Stimulated activated CD8-positive, alpha-beta memory T cell treated with anti-CD3 and anti-CD28 coated beads, Interleukin-4, amount 100 ng/mL, for 1 hour (primary cell): ENCODE measurements at regions not wholly inside any gene's neighbourhood (a gene's known extent, or its start where the extent isn't known, plus 50 kb on each side); places are given as distances from the start of the nearest gene placed in this dataset.

Source experiments
- DNase-seq, 2 donors: peaks; one replicate each; pipeline ENCODE4 v3.0.0-alpha.2; 2020; ENCODE audit warnings: low read depth in 2 of 2, low spot score in 1 of 2

DNA sequence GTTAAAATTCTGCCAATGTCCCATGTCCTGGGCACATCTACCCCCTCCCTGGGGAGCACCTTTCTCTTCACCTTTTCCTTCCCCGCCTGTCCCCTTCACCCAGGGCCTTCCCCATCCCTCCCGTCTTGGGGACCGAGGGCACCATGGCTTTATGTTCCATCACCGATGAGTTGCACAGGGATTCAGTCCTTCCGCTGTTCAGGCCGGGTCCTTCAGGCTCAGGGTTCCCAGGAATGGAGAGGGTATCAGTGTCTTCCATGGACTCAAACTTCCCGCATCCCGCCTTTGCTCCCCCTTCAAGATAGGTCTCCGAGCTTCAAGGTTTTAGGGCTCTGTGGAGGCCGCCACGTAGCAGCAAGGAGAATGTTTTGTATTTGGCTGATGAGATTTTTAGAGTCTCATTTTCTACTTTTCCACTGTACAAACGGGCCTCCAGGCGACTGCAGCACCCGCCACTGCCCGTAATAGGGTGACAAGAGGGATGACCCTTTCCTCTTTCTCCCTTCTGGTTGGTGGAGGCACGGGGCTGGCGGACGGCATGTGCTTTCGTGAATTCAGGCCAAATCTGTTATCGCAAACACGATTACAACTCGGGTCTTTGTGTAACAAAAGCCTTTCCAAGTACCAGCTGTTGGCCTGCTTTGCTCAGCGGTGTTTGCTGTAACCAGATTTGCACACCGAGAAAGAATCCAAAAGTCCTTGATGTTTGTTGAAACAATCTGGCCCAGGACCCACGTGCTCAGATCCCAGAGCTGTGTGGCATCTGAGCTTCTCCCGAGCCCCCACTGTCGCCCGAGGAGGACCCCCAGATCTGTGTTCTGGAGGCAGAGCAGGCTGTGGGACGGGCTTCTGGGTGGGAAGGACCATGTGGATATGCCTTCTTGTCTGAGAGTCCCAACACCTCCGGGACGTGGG lies 236.3 kb downstream of the SEC14L1 start:
- DNase-seq, result no peak

DNA sequence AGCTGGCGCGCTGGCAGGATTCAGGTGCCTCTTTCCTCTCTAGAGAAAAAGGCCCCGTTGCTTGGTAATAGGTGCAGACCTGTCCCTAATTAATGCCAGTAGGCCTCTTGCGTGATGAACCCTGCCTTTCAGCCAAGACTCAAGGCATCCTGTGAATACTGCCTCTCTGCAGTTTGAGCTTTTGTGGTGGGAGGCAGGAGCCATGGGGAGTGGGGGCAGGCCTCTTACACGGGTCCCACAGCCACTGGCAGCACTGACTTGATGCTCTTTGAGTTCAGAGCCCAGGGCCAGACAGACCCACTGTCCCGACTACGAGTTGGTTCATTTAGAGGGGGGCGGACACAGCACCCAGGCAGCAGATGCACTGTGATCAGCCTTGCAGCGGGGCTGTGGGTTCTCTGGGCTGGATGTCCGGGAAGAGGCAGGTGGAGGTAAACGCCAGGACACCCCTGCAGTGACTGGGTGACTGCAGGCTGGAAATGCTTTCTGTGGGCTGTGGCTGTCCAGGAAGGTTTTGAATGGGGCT lies 237.0 kb downstream of the SEC14L1 start:
- no peak for DNase-seq

DNA sequence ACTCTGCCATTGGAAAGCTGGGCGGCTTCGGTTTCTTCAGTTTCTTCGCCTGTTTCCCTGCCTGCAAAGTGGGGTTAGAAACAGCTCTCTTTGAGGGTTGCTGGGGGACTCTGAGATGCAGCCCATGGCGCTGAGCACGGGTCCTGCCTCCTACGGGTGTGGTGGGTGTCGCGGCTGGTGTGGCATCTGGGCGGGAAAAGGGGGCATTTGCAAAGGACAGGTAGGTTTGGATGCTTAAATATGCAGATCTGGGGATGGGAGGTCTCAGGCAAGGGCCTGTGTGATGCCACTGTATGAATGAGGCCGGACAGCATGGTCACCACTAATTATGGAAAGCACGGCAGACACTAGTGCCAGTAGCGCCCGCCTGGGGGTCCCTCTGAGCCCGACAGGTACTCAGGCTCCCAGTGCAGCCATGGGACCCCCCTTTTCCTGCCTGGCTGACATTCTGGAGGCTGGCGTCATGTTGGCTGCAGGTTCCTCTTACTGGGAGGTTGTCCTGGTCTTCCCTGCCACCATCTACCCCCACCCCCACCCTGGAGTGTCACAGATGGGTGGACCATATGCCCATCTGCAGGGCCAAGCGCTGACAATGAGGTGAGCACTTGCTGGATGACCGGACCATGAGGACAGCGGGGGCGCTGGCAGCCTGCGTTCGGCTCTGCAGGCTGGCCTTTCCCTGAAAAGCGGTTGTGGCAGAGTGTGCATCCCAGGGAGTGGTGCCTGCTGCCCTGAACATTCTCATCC lies 237.7 kb downstream of the SEC14L1 start:
- DNase-seq, result no peak

DNA sequence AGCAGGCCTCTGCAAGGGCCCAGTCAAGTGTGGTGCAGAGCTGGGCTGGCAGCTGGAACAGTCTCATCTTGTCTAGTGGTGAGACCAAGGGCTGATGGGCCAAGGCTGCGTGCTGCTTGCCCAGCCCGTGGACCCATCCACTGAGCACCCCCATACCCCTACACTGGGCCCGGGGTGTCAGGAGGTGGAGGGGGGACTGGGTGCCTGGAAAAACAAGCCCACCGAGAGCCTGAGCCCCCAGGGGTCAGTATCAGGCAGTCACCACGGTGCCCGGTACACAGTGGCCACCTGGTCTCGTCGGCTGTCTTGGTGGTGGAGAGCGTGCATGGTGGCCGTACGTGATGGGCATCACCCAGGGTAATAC lies 238.3 kb downstream of the SEC14L1 start:
- no peak for DNase-seq

DNA sequence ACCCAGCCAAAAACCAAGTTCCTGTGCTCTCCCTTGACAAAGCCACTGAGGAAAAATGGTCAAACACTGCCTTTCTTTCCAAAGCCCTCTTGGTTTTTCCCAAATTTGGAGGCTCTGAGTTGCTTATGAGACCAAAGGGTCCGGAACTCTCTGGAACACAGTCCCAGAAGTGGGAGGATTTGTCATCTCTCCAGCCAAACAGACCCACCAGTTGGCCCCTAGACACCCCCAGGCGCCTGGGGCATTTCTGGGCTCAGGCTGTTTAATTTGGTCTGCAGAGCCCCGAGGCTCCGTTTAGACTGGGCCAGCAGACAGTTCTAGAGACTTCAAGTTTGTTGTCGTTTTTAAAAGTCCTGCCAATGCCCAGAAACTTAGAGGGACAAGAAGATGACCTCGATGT lies 239.1 kb downstream of the SEC14L1 start:
- no peak for DNase-seq

DNA sequence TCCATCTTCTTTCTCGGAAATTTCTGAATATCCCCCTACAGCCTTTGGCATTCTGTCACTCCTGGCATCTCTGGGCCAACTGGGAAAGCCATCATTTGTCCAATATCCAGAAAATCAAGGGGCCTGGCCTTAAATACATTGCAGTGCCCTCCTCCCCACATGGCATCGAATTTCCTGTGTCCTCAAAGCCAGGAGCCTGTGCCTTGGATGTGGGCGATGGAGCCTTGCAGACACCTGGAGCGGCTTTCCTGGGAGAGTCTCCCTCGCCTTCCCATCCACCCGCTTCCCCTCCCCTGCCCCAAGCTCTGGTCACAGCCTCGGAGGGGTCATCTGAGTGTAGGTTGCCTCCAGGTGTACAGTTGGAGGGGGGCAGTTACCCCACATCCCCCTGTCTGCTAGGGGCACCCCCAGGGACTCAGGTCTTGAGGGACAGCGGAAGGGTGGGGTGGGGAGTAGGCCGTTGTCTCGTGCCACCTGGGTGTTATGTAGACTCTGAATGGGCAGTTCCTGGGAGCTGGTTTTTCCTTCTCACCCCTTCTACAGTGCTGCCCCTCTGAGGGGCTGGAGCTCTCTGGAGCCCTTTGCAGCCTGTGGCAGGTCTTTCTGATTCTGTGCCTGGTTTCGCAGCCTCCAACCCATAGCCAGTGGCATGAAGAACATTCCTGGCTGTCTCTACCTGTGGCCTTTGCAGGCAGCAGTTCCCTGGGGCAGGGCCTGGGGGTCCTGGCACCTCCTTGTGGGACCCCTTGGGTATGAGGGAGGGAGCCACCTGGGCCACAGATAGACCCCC lies 239.8 kb downstream of the SEC14L1 start:
- no peak for DNase-seq

DNA sequence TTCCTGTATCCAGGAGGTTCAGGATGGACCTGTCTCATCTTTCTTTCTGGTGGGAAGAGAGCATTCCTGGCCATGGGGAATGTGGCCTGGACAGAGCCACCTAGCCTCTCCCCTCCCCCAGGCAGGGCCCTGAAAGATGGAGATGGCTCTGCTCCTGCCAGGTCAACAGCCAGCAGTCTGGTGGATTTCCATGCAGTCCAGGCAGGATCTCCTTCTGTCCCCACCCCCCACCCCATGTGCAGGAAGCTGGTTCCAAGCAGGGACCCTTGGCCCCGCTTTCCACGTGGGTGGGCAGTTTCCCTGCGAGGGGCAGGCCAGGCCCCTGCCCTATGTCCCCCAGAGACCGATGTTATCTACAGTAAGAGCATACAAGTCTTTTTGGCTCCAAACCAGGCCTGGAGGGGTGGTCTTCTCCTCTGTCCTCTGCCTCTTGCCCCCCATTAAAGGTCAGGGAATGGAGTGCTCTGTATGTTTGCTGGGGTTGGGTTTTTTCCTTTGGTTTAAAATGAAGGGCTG lies 240.5 kb downstream of the SEC14L1 start:
- DNase-seq, result no peak

DNA sequence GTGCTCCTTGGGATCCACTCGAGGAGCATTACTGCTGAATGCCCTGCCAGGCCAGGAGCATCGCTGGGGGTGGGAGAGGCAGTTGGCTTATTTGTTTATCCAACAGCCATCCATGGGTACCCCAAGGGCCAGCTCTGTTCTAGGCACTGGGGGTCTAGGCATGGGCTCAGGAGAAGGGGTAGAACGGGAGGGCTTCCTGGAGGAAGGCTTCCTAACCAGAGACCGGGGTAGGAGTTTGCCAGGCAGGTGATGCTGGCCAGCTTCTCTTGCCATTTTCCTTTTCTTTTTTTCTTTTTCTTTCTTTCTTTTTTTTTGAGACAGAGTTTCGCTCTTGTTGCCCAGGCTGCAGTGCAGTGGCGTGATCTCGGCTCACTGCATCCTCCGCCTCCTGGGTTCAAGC lies 241.0 kb downstream of the SEC14L1 start:
- DNase-seq, result no peak

DNA sequence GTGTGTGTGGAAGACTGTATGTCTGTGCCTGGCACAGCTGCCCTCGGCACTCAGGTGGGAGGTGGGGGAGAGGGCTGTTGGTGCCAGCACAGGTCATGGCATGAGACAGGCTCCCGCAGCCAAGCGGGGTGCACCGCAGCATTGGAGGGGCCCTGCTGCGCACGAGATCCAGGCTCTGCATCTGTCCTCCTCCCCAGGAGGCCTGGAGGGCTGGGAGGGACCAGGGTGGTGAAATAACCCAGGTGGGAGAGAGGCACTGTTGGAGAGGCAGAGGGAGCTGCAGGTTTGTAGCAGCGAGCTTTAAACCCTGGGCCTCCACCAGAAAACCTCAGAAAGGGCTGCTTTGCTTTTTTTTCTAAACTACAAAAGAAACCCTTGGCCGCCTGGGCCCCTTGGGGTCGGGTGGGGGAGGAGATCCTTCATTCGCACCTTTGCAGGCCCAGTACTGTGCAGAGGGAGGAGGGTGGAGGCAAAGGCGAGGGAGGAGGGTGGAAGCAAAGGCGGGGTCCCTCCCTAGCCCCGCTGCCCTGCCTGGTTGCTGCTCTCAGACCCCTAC lies 241.7 kb downstream of the SEC14L1 start:
- no peak for DNase-seq

DNA sequence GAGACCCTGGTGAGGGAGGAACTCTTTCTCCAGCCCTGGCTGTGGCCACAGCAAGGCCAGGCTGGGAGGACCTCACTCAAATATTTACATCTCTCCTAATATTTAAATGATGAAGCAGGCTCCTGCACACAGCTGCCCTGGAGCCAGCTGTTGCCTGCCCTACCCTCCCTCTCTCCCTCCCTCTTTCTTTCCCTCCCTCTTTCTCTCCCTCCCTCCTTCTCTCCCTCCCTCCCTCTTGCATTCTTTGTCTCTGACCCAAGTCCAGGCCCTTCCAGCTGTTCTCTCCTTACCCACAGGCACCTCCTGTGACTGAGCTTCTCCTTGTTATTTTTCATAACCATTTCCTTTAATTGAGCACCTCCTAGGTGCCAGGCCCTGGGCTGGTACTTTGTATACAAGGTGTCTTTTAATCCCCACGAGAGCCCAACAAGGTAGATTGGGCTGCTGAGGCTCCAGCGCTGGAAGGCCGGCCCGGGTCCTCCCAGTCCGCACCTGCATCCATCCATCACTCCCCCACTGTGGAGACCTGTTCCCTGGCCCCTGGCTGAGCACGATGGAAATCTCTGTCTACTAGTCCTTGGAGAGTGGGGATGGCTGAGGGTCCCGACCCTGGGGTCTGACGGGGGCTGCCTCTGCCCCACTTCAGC lies 242.3 kb downstream of the SEC14L1 start:
- DNase-seq, result no peak

DNA sequence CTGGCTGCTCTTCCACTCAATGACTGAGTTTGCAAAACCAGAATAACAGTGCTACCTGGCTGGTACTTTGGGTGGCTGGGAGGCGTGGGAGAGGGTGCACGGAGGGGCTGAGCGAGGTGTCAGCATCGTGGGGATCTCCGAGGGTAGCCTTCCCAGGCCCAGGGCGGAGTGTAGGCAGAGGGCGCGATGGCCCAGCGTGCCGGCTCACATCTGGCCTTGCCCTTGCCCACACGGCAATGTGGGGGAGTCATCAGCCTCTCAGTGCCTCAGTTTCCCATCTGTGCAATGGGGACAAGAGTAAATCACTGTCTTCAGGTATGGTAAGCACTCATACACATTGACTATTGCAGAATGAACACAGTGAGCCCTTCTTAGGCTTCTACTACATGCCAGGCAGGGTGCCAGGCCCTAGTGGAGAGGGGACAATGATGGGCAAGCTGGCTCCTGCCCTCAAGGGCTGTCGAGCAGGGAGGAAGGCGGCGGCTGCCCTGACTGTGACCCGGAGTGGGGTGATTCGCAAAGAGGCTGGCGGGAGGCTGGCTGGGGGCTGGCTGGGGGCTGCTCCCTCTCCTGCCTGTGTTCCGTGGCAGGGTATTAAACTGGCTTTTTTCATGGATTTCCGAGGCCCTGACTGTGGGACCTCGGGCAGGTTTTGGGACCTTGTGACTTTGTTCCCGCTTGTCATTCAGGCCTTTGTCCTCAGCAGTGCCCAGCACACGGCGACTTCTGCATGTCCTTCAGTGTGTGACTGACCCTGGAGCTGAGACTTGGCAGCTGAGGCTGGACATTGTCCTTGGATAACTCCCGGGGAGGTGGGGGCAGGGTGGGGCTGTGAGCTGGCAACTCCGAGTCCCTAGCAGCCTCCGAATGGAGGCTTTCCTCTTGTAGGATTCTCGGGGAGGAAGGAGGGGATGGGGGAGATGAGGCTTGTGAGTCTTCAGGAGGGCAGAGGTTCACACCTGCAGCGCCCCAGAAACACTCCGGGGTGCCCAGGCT lies 243.1 kb downstream of the SEC14L1 start:
- no peak for DNase-seq

DNA sequence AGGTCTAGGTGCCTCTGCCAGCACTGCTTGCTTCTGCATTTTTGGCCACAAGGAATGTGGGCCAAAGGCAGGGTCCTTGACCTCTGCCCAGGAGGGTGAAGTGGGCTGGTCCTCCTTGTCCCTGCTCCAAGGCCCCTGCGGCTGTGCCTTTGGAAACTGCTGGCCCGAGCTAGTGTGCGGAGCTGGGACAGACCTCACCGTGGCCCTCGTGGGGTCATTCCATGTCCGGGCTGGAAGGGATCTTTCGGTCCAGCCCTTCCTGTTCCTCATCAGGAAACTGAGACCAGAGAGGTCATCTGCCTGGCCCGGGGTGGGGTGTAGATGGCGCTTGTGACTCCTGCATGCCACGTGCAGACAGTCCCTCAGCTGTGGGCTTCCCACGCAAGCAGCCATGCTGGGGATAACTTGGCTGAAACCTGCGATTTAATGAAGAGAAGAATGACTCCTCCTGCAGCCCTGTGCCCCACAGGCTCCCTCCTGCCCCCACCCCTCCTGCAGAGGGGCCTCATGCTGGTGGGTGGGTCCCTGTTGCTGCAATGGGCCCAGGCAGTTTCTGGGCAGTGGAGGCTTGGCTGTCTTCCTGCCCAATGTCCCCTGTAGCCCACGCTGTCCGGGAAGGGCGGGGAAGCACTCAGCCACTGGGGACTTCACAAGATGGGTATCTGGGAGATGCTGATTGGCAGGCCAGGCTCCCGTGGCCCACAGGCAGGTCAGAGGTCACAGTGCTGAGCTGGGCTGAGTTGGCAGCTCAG lies 245.2 kb downstream of the SEC14L1 start:
- no peak for DNase-seq

DNA sequence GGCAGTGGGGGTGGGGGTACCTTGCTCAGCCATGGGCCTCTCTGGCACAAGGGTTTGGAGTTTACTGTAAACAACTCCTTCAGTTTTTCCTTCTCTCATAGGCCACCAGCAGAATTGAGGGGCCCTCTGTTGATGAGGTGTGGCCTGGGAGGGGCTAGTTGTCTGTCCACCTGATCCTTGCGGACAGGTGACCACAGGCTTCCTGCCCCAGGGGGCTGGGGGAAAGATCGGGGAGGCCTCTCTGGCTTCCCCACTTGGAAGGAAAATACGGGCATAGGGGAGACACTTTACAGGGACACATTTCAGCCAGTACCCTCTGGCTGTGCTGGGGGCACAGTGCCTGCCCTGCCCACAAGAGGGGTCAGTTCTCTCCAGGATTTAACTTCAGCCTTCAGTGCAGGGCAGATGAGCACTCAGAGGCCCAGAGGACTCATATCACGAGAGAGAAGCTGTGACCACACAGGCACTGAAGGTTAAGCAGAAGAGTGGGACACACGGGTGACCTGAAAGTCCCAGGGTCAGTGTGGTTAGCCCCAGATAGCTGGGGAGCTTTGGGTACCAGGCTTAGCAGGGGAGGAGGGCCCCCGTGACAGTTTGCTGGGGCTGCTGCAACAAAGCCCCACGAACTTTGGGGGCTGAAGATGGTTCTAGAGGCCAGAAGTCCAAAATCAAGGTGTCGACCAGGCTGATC lies 245.9 kb downstream of the SEC14L1 start:
- DNase-seq, result no peak

DNA sequence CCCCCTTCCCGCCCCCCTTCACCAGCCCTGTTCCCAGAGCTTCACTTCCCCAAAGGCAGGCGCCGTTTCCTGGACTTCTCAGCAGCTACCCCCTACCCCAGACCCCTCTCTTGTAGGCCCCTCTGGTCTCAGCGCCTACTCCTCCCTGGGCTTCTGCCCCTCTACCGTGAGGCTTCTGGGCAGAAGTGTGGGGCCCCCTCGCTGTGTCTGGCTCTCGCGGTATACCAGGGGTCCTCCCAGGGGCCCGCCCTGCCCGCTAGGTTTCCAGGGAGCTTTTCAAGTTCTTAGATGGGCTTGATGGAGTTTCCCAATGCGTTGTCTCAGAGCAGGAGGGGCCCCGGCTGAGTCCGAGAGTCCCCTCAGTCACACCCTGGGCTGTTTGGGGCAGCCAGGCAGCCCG lies 247.1 kb downstream of the SEC14L1 start:
- no peak for DNase-seq

DNA sequence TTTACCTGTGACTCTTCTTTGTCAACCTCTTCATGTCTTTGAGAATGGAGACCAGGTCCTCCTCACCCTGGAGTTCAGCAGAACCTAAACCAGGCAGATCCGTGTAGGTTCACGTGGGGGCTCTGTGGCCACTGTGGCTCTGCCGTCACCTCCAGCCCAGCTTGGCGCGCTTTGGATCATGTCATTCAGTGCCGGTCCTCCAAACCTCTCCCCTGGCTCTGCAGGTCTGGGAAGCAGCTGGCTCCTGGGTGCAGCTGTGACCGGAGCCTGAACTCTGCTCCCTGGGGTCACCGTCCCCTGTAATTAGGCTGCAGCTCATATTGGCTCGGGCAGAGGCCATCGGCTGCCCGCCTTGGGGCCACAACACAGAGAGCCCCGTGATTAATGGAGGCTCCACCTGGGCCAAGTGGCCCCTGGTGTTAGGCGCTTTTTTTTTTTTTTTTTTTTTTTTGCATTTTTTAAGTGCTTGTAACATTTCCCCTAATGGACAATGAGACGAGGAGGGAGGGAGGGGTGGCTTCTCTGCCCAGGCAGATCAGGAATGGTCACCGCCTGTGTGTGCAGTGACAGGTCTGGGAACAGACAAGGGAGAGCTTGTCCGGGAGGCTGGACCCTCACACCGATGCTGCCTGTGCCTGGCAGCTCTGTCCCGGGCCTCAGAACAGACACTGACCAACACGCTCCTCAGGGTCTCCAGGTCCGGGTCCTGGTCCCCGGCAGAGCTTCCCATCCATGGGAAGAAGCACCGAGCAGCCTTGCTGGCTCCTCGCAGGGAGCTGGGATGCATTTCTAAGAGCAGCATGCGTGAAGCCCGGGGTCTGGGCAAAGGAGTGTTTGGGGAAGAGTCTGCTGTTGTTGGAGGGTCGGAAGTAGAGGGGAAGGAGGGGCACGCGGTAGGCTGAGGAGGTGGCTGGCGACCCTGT lies 247.9 kb downstream of the SEC14L1 start:
- no peak for DNase-seq

DNA sequence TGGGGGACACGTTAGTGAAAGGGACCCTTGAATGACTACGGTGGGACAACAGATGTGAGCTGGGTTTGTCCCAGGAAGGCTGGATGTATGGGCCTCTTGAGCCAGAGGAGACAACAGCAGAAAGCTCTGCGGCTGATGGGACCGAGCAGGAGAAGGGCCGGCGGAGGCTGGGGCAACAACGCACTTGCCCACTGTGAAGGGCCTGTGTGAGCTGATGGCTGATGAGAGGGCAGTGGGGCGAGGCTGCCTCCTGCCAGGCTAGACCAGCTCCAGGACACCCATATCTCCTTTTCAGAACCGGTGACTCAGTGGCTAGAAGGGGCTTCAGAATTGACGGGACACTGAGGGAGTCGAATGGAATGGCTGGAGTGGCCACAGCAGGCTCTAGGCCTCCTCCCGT lies 250.1 kb downstream of the SEC14L1 start:
- no peak for DNase-seq
